ENCODE measurements at regions not wholly inside any gene's neighbourhood (a gene's known extent, or its start where the extent isn't known, plus 50 kb on each side); places are given as distances from the start of the nearest gene placed in this dataset.

- peak; percentile 8 for TF ChIP-seq CTCF (IDR thresholded peaks at IDR 0.05)
- no peak for TF ChIP-seq EZH2 (IDR thresholded peaks at IDR 0.05)
- TF ChIP-seq EZH2phosphoT487 (IDR thresholded peaks at IDR 0.05) = no peak
These were observed 67.5 kb upstream of the CACNA1D start for GRCh38 chr3:53426918-53427317.

Data from neural progenitor cell (in vitro differentiated cells).